Muscle layer of duodenum (tissue), 2 donors: ENCODE measurements at regions not wholly inside any gene's neighbourhood (a gene's known extent, or its start where the extent isn't known, plus 50 kb on each side); places are given as distances from the start of the nearest gene placed in this dataset.

ENCODE experiments used
- H3K27ac ChIP-seq: one replicate; pipeline ENCODE4 v1.7.0; 2013; ENCODE audit warnings: mild to moderate bottlenecking, low read length
- H3K27me3 ChIP-seq: one replicate; pipeline ENCODE4 v1.7.0; 2013; ENCODE audit warnings: low read depth, mild to moderate bottlenecking, control low read depth, low read length
- H3K36me3 ChIP-seq, 2 donors: one replicate each; pipeline ENCODE4 v1.7.0; 2013; ENCODE audit warnings: low read length in 2 of 2, control low read depth in 1 of 2, mild to moderate bottlenecking in 1 of 2; ENCODE audit not compliant: insufficient read depth in 2 of 2, control insufficient read depth in 1 of 2
- H3K4me1 ChIP-seq, 2 donors: one replicate each; pipeline ENCODE4 v1.7.0; 2013; ENCODE audit warnings: low read length in 2 of 2, mild to moderate bottlenecking in 2 of 2, control low read depth in 1 of 2, moderate library complexity in 1 of 2; ENCODE audit not compliant: insufficient read depth in 2 of 2, control insufficient read depth in 1 of 2
- H3K4me3 ChIP-seq, 2 donors: one replicate each; pipeline ENCODE4 v1.7.0; 2013; ENCODE audit warnings: low read length in 2 of 2, low read depth in 1 of 2, mild to moderate bottlenecking in 1 of 2
- H3K9me3 ChIP-seq, 2 donors: one replicate each; pipeline ENCODE4 v1.7.0; 2013; ENCODE audit warnings: low read length in 2 of 2, control low read depth in 1 of 2, mild to moderate bottlenecking in 1 of 2; ENCODE audit not compliant: control insufficient read depth in 1 of 2
- donor health status: healthy.

GRCh38 chr7:12069757-12070156, 141.3 kb upstream of the TMEM106B start:
- H3K4me1 ChIP-seq, result no peaks in the 10 kb centered on the region
- H3K27me3 ChIP-seq, result no peaks in the 10 kb centered on the region
- H3K9me3 ChIP-seq, result peaks cover 0 to under 1% of the 10 kb centered on the region in 2 donors
- no peak overlapping the region for H3K4me3 ChIP-seq
- H3K36me3 ChIP-seq, result no peaks in the 10 kb centered on the region
- no peak overlapping the region for H3K27ac ChIP-seq

GRCh38 chr7:12074889-12075288, 136.2 kb upstream of the TMEM106B start:
- Histone ChIP-seq H3K4me3 (no peak overlapping the region), H3K36me3 (no peaks in the 10 kb centered on the region), H3K27me3 (no peaks in the 10 kb centered on the region), H3K27ac (no peak overlapping the region), H3K9me3 (peaks cover 0 to 5% of the 10 kb centered on the region in 2 donors), H3K4me1 (no peaks in the 10 kb centered on the region)

- Histone ChIP-seq H3K27ac (no peak overlapping the region), H3K27me3 (no peaks in the 10 kb centered on the region), H3K4me3 (no peak overlapping the region), H3K4me1 (no peaks in the 10 kb centered on the region), H3K9me3 (peaks cover 0 to 2% of the 10 kb centered on the region in 2 donors), H3K36me3 (no peaks in the 10 kb centered on the region)
Observed at GRCh38 chr7:12080006-12080405, 131.1 kb upstream of the TMEM106B start.

- Histone ChIP-seq H3K4me3 (no peak overlapping the region), H3K4me1 (no peaks in the 10 kb centered on the region), H3K27ac (no peak overlapping the region), H3K36me3 (no peaks in the 10 kb centered on the region), H3K9me3 (peaks cover 0 to 4% of the 10 kb centered on the region in 2 donors), H3K27me3 (no peaks in the 10 kb centered on the region)
Observed at GRCh38 chr7:12085516-12085915, 125.6 kb upstream of the TMEM106B start.

- Histone ChIP-seq H3K27ac (no peak overlapping the region), H3K4me1 (no peaks in the 10 kb centered on the region), H3K4me3 (no peak overlapping the region), H3K27me3 (no peaks in the 10 kb centered on the region), H3K36me3 (no peaks in the 10 kb centered on the region), H3K9me3 (peaks cover 0 to 4% of the 10 kb centered on the region in 2 donors)
Observed at GRCh38 chr7:12089951-12090756, 120.9 kb upstream of the TMEM106B start.

- Histone ChIP-seq H3K27ac (no peak overlapping the region), H3K4me3 (no peak overlapping the region), H3K36me3 (no peaks in the 10 kb centered on the region)
Observed at GRCh38 chr7:12090757-12091221, 120.3 kb upstream of the TMEM106B start.

GRCh38 chr7:12091231-12091630, 119.9 kb upstream of the TMEM106B start:
- Histone ChIP-seq H3K27me3 (no peaks in the 10 kb centered on the region), H3K9me3 (peaks cover 0 to 4% of the 10 kb centered on the region in 2 donors), H3K36me3 (no peaks in the 10 kb centered on the region), H3K4me1 (no peaks in the 10 kb centered on the region), H3K4me3 (no peak overlapping the region), H3K27ac (no peak overlapping the region)

More at GRCh38 chr7:12090757-12091221, 120.3 kb upstream of the TMEM106B start:
- H3K4me1 ChIP-seq, result no peaks in the 10 kb centered on the region
- H3K9me3 ChIP-seq, result peaks cover 0 to 4% of the 10 kb centered on the region in 2 donors
- H3K27me3 ChIP-seq, result no peaks in the 10 kb centered on the region

GRCh38 chr7:12092499-12093130, 118.5 kb upstream of the TMEM106B start:
- Histone ChIP-seq H3K4me1 (no peaks in the 10 kb centered on the region), H3K9me3 (no peaks in the 10 kb centered on the region), H3K36me3 (no peaks in the 10 kb centered on the region)

GRCh38 chr7:12093365-12093764, 117.7 kb upstream of the TMEM106B start:
- no peak overlapping the region for H3K27ac ChIP-seq
- no peaks in the 10 kb centered on the region for H3K27me3 ChIP-seq
- H3K4me1 ChIP-seq, result no peaks in the 10 kb centered on the region
- H3K4me3 ChIP-seq, result no peak overlapping the region
- no peaks in the 10 kb centered on the region for H3K36me3 ChIP-seq
- H3K9me3 ChIP-seq, result no peaks in the 10 kb centered on the region

More at GRCh38 chr7:12092499-12093130, 118.5 kb upstream of the TMEM106B start:
- Histone ChIP-seq H3K4me3 (no peak overlapping the region), H3K27ac (no peak overlapping the region), H3K27me3 (no peaks in the 10 kb centered on the region)

GRCh38 chr7:12094365-12094921, 116.7 kb upstream of the TMEM106B start:
- Histone ChIP-seq H3K4me3 (no peak overlapping the region), H3K27ac (no peak overlapping the region), H3K4me1 (no peaks in the 10 kb centered on the region), H3K9me3 (no peaks in the 10 kb centered on the region), H3K36me3 (no peaks in the 10 kb centered on the region), H3K27me3 (no peaks in the 10 kb centered on the region)

GRCh38 chr7:12102126-12102525, 109.0 kb upstream of the TMEM106B start:
- Histone ChIP-seq H3K36me3 (no peaks in the 10 kb centered on the region), H3K9me3 (no peaks in the 10 kb centered on the region), H3K4me3 (no peak overlapping the region), H3K27ac (no peak overlapping the region), H3K27me3 (no peaks in the 10 kb centered on the region), H3K4me1 (no peaks in the 10 kb centered on the region)
